C4-2B (cell line): ENCODE measurements at regions not wholly inside any gene's neighbourhood (a gene's known extent, or its start where the extent isn't known, plus 50 kb on each side); places are given as distances from the start of the nearest gene placed in this dataset.

ENCODE experiments used
- H3K27ac ChIP-seq: fragments of 450-650 bp; 2 replicates; pipeline ENCODE4 v1.5.1; 2017
- ZFX ChIP-seq: fragments of 450-650 bp; IDR thresholded peaks from 2 replicates; pipeline ENCODE4 v1.6.1; 2017
- TF ChIP-seq, protein P1 (sequence below): fragments of 450-650 bp; conservative IDR thresholded peaks from 2 replicates; pipeline ENCODE4 v1.5.1; 2017; ENCODE audit warnings: mild to moderate bottlenecking

GRCh38 chr4:20030108-20030507 is 221.6 kb upstream of the SLIT2 start:
- H3K27ac ChIP-seq, result no peak overlapping the region
- TF ChIP-seq, protein P1, sequence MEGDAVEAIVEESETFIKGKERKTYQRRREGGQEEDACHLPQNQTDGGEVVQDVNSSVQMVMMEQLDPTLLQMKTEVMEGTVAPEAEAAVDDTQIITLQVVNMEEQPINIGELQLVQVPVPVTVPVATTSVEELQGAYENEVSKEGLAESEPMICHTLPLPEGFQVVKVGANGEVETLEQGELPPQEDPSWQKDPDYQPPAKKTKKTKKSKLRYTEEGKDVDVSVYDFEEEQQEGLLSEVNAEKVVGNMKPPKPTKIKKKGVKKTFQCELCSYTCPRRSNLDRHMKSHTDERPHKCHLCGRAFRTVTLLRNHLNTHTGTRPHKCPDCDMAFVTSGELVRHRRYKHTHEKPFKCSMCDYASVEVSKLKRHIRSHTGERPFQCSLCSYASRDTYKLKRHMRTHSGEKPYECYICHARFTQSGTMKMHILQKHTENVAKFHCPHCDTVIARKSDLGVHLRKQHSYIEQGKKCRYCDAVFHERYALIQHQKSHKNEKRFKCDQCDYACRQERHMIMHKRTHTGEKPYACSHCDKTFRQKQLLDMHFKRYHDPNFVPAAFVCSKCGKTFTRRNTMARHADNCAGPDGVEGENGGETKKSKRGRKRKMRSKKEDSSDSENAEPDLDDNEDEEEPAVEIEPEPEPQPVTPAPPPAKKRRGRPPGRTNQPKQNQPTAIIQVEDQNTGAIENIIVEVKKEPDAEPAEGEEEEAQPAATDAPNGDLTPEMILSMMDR, result no peak
- TF ChIP-seq ZFX, result no peak

GRCh38 chr4:20028645-20029044 is 223.1 kb upstream of the SLIT2 start:
- H3K27ac ChIP-seq, result no peak overlapping the region
- TF ChIP-seq ZFX, result no peak
- TF ChIP-seq, protein P1, result no peak

DNA sequence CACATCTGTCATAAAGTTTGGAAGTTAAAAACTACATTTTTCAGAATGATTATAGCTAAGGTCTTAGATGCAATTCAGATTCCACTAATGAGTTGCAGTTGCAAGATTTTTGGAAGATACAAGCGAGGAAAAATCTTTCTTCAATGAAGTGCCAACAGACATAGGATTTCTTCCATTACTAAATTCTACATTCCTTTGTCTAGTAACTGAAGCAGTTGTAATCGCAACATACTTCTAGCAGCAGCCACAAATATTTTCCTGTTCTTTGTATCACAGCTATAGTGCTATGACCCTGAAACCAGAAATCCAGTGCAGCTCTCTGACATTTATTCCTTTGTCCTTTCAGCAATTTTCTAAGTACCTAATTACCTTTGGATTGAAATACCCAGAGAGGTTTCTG is 225.2 kb upstream of the SLIT2 start:
- no peak for TF ChIP-seq ZFX
- TF ChIP-seq, protein P1, result no peak
- no peak overlapping the region for H3K27ac ChIP-seq

DNA sequence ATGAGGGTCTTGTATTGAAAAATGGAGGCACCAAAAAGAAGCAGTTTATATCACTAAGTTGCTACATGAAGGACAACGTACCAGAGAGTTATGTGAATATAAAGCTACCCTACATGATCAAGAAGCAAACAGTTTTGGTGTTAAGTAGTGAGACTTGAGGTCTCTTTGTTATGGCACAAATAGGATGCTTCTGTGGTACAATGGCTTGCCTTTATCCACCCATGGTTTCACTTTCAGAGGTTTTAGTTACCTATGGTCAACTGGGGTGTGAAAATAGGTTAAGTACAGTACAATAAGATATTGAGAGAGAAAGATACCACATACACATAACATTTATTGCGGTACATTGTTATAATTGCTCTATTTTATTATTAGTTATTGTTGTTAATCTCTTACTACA is 229.2 kb upstream of the SLIT2 start:
- TF ChIP-seq ZFX, result no peak
- TF ChIP-seq, protein P1, result no peak
- H3K27ac ChIP-seq, result no peak overlapping the region

DNA sequence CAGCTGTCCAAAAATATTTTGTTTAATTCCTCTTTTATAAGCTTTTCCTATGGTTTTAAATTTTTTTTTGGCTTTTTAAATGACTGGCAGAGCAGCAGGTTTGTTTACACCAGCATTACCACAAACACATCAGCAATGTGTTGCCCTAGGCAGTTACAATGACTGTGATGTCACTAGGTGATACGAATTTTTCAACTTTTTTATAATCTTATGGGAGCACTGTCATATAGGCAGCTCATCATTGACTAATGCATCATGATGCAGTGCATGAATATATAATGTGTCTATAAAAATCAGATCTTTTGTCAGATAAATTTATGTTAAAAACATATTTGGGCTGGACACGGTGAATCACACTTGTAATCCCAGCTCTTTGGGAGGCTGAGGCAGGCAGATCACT is 231.6 kb upstream of the SLIT2 start:
- no peak overlapping the region for H3K27ac ChIP-seq
- TF ChIP-seq, protein P1, result no peak
- no peak for TF ChIP-seq ZFX

- TF ChIP-seq, protein P1, result no peak
- no peak for TF ChIP-seq ZFX
- no peak overlapping the region for H3K27ac ChIP-seq
Measured at GRCh38 chr4:20019310-20020015, 232.2 kb upstream of the SLIT2 start.

- H3K27ac ChIP-seq, result no peak overlapping the region
- TF ChIP-seq, protein P1, result no peak
Measured at GRCh38 chr4:20017777-20018115, 234.0 kb upstream of the SLIT2 start.
